Kidney capillary endothelial cell (primary cell): ENCODE measurements at regions not wholly inside any gene's neighbourhood (a gene's known extent, or its start where the extent isn't known, plus 50 kb on each side); places are given as distances from the start of the nearest gene placed in this dataset.

Source experiments
- DNase-seq: peaks from one replicate; pipeline ENCODE4 v3.0.0-alpha.2; 2018; ENCODE audit warnings: low spot score

DNA sequence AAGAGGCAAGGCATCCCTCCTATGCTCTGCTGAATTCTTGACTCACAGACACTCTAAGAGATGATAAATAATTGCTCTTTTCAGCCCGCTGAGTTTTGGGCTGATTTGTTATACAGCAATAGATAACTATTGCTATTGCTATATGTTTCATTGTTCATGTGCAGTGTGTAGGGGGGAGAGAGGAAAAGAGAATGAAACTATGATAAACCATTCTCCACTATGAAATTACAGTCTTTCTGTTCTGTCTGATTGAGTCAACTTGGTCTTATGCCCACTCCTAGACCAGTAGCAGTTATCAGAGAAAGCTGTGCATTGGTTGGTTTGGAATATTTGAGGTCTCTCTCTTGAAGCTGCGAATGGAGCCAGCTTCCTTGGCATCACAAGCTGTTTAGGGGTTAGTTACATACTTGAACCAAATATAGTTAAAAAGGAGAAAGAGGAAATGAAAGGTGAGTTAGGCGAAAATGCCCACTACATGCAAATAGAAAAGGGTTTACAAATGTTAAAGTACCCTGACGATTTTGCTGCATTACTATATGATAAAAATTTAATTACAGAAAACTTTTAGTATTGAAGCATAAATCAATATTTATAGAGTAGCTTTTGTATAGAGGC, 136.3 kb upstream of the ACTBL2 start:
- no peak for DNase-seq

- no peak for DNase-seq
Measured at GRCh38 chr5:57613741-57614140, 131.1 kb upstream of the ACTBL2 start.

DNA sequence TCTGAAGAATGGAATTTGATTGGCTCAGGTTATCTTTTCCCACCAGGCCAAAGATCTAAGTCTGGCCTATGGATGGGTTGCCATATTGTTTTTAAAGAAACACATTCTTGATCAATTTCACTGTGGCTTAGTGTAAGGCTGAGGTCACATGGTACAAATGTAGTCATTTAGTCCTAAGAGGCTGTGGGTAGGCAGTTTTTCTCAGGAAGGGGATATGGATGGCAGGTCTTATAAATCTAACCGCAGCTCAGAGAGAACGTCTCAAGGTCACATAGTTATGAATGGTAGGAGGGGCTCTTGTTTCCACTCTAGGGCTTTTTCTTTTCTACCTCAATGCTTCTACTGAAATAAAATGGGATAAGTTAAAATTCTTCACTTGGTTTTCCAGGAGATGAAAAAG, 128.6 kb upstream of the ACTBL2 start:
- DNase-seq, result no peak

GRCh38 chr5:57608542-57608941, 125.9 kb upstream of the ACTBL2 start:
- no peak for DNase-seq

DNA sequence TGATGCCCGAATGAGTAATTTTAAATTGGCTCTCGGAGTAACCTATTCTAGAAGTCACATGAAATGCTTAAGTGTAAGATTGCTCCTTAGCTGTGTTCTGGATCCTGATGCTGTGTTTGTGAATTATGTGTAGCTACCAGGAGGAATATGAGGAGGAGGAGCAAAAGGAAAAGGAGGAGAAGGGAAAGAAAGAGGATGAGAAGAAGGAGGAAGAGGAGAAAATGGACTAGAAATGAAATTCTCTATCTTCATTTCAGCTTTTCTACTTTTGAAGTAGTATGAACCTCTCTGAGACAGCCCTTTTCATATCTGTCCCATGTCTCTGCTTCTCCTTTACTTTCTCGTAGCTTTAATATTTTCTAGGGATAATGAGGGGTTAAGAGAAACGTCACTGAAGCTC, 119.4 kb upstream of the ACTBL2 start:
- DNase-seq, result no peak

DNA sequence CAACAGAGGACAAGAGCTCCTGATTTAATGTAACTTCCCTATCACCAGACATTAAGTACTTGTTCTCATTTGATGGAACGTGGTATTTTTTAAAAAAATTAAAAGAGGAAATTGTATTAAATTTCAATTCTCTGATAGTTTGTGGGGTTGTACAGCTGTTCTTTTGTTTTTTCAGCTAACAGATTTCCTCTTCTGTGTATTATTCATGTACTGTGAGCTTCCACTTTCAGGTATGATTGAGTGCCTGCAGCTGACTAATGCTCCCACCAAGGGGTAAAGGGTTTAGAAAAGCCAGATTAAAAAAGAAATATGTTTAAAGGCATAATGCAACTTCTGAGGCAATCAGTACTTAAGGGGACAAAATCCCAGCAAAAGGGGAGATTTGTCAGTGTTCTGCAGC, 117.7 kb upstream of the ACTBL2 start:
- no peak for DNase-seq

DNA sequence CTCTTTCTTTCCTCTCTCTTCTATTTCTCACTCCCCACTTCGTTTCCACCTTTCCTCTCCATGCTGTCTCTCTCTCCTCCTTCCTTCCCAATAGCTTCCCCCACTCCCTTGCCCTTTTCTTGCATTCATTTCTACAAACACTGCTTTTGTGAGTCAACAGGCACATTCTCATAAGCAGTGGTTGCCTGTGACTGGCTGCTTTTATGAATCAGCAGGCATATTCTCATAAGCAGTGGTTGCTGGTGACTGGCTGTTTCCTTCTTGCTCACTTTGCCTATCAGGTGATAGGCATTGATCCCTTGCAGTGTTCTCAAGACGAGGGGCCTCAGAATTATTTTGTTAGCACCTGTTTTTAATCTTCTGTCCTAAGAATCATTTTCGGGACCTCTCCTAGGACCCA, 116.1 kb upstream of the ACTBL2 start:
- peak; percentile 16 for DNase-seq

- DNase-seq, result no peak
Measured at GRCh38 chr5:57598097-57598496, 115.5 kb upstream of the ACTBL2 start.

GRCh38 chr5:57595523-57595991, 112.9 kb upstream of the ACTBL2 start:
- no peak for DNase-seq

DNA sequence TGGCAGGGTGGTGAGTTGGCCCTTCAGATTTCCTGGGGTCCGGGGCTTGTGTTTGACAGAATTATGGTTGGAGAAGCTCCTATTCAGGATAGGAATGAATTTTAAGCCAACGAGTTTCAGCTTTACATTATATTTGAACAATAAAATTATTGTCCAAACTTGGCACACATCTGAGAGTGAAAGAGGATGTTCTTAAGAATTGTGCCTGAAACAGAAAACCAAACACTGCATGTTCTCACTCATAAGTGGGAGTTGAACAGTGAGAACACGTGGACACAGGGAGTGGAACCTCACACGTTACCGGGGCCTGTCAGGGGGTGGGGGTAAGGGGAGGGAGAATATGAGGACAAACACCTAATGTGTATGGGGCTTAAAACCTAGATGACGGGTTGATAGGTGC, 111.8 kb upstream of the ACTBL2 start:
- no peak for DNase-seq

DNA sequence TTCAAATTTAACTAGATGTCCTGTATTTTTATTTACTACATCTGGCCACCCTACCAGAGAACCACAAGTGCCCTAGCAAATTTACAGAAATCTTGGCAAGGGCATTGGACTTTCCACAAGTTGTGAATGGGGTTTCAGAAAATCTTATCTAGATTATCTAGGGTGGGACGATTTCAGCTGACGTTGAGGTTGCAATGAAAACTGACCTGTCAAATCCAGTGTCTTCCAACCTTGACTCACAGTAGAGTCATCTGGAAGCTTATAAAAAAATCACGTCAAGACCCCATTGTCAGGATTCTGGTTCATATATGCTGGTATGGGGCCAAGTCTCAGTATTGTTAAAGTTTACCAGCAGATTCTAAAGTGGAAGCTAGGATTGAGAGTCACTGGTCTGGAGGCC, 109.6 kb upstream of the ACTBL2 start:
- DNase-seq, result no peak

- DNase-seq, result no peak
Measured at GRCh38 chr5:57586649-57587048, 104.0 kb upstream of the ACTBL2 start.

DNA sequence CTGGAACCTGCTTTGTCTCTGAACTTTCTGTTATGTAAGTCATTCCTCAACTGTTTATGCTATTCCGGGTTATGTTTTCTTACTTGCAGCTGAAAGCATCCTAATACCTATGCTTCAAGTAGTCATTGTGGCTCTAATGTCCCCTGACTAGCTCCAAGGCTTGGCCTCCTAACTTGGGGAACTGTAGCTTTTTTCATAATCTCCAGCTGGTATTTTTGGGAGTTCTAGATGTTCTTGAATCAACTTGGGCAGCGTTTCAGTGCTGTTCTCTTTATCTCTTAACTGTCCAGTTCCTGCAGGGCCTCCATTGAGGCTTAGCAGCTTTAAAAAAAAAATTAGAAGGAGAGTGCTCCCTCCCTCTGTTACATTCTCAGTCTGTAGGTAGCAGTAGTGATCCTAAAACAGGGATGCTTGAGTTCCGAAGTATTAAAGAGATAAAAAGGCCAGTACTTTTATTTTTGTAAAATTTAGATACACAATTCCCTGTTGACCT, 100.0 kb upstream of the ACTBL2 start:
- DNase-seq, result no peak

- DNase-seq, result no peak
Measured at GRCh38 chr5:57581772-57582171, 99.2 kb upstream of the ACTBL2 start.

DNA sequence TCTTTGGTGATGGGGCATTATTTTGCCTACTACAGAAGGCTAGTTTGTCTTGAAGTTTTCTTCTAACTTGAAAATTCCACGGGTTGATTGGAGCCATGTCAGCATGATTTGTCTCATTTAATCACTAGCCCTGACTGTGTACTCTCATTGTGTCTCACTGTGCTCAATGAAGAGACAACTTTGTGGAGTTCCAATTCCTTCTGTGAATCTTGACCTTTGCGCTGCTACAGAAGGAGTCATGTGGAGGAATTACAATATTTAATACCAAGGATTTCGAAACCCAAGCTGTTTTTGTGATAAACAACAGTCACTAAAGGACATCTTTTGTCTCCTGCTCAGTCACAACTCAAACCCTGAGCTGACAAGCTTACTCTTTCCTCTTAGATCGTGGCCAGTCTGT, 98.6 kb upstream of the ACTBL2 start:
- no peak for DNase-seq

DNA sequence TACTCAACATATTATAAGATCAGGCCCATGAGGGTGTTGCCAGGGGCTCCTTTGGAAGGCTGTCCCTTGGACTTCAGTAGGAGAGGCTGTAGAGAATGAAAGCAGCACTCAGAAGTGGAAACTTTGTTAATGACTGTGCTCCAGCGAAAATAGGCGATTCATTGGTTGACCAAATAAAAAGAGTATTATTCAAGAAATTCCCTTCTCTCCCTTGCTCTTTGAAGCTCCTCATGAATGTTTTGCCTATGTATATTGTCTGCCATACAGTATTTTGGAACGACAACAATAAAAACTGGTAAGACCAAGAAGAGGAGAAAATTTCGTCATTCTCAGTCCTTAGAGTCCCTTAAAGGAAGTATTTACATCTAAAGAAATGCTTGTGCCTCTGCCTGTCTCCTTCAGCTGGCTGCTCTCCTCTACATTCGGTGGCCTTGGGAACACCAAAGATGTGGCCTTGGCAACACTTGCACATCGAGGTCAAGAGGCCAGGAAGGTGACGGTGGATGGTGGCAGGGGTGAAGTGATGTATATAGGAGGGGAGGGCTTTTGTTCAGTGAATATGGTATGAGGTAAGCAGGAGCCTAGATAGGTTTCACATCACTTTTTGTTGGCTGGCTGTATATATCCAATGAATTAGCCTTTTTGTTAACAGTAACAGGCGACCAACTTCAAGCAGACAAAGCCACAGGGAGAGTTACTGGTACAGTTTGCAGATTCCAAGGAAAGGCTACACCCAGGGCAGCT, 95.0 kb upstream of the ACTBL2 start:
- DNase-seq, result no peak

- no peak for DNase-seq
Measured at GRCh38 chr5:57576317-57576716, 93.7 kb upstream of the ACTBL2 start.

- DNase-seq, result no peak
Measured at GRCh38 chr5:57575839-57576238, 93.2 kb upstream of the ACTBL2 start.

DNA sequence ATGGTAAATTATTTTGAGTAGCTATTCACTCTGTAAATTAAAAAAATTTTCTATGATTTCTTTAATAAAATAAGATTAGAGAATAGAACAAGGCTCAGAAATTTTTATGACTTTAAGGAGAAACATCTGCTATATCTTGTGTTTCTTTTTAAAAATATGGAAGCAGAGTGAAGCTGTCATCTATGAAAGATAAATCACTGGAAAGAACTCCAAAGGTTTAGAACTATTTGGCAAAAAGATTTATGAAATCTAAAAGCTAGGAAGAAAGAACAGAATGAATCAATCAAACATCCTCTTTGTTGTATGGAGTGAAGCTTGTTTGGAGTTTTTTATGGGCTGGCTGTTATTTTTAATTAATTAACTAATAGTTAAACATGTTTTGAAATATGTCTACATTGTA, 89.8 kb upstream of the ACTBL2 start:
- DNase-seq, result no peak

- DNase-seq, result no peak
Measured at GRCh38 chr5:57569601-57570000, 87.0 kb upstream of the ACTBL2 start.

GRCh38 chr5:57568136-57568535, 85.5 kb upstream of the ACTBL2 start:
- DNase-seq, result no peak

DNA sequence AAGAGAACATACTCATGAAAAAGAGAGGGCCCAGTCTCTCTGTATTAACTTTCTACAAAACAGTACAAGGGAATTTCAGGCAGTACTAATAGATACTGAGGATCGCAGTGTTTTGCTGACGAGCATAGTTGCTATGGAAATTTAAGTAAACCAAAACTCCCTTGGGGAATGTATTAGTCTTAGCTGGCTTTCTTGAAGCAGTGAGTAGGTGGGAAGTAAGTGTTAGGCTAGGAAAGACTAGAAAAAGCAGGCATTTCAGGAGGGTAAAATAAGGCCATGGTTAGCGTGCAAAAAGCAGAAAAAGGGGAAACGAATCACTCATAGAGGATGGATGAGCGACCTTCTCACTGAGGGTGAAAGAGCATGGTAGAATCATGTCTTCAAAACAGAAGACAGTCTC, 84.3 kb upstream of the ACTBL2 start:
- no peak for DNase-seq

DNA sequence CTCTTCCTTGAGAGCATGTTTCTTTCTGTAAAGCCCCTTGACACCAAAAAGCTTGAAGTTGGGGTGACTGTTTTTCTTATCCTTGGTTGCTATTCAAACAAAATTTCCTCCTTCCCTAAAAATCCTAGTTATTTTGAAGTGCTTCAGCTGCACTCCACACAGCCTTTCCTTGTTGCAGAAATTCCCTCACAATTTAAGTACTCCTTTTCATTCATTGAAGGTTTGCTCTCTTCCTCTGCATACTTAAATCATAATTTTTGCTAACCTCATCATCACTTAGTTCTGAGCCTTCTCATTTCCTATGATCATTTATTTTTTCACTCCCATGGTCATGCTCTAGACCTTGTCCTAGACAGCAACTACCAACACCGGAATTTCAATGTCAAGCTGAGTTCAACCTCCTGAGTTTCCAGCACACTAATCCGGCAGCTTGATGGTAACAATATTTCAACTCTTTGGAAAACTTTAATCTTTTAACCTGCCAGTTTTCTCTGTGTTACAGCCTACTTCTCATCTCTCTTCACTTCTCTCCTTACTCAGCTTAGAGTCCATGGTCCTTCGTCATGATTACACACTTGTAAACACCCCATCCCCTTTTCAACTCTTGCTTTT, 78.7 kb upstream of the ACTBL2 start:
- no peak for DNase-seq
